ENCODE measurements at regions not wholly inside any gene's neighbourhood (a gene's known extent, or its start where the extent isn't known, plus 50 kb on each side); places are given as distances from the start of the nearest gene placed in this dataset.

- no peak for TF ChIP-seq CTCF (IDR thresholded peaks at IDR 0.05 in 2 of 3, conservative IDR thresholded peaks at IDR 0.05 in 1 of 3; ENCODE audit: control insufficient read depth in 2 of 3, extremely low read depth in 1 of 3, insufficient read depth in 1 of 3, low read depth in 3 of 3, low read length in 3 of 3)
- TF ChIP-seq RELB (IDR thresholded peaks at IDR 0.05; ENCODE audit: low read depth): no peak
- no peak for TF ChIP-seq CUX1 (IDR thresholded peaks at IDR 0.05; ENCODE audit: insufficient replicate concordance, low read depth, low read length)
- TF ChIP-seq MAX (IDR thresholded peaks at IDR 0.05; ENCODE audit: low read depth, low read length): no peak
- no peak for TF ChIP-seq EZH2 (IDR thresholded peaks at IDR 0.05; ENCODE audit: borderline replicate concordance, control insufficient read depth, low read depth, low read length)
Measured at GRCh38 chr2:51145761-51146160, 113.8 kb upstream of the NRXN1 start (continued).
